GM12864 (cell line): ENCODE measurements at regions not wholly inside any gene's neighbourhood (a gene's known extent, or its start where the extent isn't known, plus 50 kb on each side); places are given as distances from the start of the nearest gene placed in this dataset.
A peak's percentile ranks its signal among the peaks of the same experiment; 100 is the strongest.

Experiments used
- DNase-seq: peaks from one replicate; pipeline ENCODE4 v3.0.0-alpha.2; 2011; ENCODE audit warnings: low read depth
- H3K4me3 ChIP-seq: 2 replicates; pipeline ENCODE4 v1.5.1; 2011; ENCODE audit warnings: mild to moderate bottlenecking, low read depth, low read length, control low read depth
- TF ChIP-seq, protein P1 (sequence below): IDR thresholded peaks from 2 replicates; pipeline ENCODE4 v1.5.1; 2011; ENCODE audit warnings: low read depth, mild to moderate bottlenecking, moderate library complexity, low read length, control low read depth, inconsistent platforms; ENCODE audit errors: missing control alignments

DNA sequence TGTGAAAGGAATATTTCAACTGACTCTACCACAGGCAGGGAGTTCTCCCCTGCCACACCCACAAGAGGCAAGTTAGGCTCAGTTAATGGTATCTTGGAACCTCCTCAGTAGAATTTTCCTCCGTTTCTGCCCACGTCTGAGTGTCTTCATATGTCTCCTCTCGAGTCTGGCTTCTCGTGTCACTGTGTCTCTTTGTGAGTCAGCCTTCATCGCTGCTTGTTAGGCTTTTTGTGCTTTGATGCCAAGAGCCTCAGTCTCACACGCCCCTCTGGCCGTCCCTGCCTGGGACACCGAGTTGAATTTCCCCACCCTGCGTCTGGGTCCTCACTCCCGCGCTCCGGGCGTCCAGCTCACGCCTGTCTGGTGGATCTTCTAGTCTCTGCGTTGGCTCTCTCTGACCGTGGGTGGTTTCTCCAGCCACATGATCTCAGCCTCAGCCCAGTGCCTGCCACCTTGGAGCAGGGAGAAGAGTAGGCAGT, 125.7 kb upstream of the GADD45A start:
- H3K4me3 ChIP-seq, result no peak overlapping the region
- TF ChIP-seq, protein P1, sequence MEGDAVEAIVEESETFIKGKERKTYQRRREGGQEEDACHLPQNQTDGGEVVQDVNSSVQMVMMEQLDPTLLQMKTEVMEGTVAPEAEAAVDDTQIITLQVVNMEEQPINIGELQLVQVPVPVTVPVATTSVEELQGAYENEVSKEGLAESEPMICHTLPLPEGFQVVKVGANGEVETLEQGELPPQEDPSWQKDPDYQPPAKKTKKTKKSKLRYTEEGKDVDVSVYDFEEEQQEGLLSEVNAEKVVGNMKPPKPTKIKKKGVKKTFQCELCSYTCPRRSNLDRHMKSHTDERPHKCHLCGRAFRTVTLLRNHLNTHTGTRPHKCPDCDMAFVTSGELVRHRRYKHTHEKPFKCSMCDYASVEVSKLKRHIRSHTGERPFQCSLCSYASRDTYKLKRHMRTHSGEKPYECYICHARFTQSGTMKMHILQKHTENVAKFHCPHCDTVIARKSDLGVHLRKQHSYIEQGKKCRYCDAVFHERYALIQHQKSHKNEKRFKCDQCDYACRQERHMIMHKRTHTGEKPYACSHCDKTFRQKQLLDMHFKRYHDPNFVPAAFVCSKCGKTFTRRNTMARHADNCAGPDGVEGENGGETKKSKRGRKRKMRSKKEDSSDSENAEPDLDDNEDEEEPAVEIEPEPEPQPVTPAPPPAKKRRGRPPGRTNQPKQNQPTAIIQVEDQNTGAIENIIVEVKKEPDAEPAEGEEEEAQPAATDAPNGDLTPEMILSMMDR, result no peak
- no peak for DNase-seq

DNA sequence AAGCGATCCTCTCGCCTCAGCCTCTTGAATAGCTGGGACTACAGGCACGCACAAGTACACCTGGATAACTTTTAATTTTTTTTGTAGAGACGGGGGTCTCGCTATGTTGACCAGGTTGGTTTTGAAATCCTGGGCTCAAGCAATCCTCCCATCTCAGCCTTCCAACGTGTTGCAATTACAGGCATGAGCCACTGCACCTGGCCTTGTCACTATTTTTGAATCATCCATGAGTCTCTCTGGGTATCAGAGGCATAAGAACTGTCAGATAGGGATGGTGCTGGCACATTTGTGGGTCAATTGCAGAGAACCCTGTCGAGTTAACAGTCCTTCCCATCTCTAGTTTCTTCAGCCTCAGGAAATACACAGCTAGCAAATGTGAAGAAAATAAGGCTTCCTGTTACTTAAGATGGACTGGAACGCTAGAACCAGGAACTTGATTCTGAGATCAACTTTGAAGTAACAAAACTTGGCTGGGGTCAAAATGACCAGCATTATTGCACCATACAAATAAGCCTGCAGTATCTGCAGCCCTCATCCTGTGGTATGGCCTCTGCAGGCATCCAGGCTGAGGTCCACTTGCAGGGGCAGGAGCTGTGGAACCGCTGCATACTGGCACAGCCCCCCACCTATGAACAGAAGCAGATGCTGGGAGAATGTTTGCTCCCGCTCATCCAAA, 124.3 kb upstream of the GADD45A start:
- DNase-seq, result no peak
- TF ChIP-seq, protein P1, result no peak
- H3K4me3 ChIP-seq, result no peak overlapping the region

DNA sequence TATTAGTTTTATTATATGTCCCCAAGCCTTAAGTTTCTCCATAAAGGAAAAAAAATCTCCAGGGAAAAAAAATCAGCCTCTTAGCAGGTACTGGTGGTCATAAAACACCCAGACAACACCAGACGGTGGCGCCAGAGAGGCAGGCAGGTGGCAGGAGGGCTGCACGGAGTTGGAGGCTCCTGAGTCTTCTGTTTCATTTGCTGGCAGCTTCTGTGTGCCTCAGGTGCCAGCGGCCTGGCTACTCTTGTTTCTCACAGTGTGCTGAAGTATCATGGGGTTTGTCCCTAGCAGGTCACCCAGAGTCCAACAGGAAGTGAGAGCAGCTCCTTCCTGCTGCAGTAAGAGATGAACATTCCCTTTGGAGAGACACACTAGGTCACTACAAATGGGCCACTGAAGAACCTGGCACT, 123.3 kb upstream of the GADD45A start:
- TF ChIP-seq, protein P1, result peak; percentile 88
- peak; percentile 54 for DNase-seq
- no peak overlapping the region for H3K4me3 ChIP-seq

DNA sequence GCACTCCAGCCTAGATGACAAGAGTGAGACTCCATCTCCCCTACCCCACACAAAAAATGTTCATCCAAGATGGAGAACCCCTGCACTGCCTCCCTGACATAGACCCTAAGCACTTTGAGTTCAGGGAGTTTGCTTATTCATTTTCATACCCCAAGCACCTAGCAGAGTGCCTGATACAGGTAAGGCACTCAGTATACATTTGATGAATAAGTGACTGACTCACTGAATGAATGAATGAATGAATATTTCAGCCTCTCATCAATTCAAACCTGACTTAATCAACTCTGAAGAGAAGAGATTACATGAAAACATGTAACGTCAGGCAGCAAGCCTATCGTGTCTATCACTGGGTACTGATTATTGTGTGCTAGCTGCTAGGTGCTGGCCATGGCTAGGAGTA, 121.3 kb upstream of the GADD45A start:
- TF ChIP-seq, protein P1, result no peak
- no peak overlapping the region for H3K4me3 ChIP-seq
- no peak for DNase-seq

DNA sequence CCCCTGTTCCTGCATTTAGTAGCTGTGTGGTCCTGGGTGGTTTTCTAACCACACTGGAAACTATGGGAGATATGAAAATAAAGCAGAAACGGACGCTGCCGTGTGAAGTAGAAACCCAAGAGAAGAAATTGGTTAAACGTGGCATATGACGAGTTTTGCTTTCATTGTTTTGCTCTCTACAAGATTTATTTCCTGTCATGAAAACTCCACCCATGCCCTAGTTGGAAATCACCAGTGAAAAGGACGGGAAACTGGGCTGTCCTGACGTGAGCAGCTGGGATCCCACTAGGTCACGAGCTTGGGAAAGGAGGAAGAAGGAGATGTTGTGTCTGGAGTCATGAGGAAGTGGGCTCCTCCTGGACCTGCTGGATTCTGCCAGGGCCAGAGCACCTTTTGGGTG, 120.8 kb upstream of the GADD45A start:
- no peak overlapping the region for H3K4me3 ChIP-seq
- DNase-seq, result no peak
- TF ChIP-seq, protein P1, result no peak

DNA sequence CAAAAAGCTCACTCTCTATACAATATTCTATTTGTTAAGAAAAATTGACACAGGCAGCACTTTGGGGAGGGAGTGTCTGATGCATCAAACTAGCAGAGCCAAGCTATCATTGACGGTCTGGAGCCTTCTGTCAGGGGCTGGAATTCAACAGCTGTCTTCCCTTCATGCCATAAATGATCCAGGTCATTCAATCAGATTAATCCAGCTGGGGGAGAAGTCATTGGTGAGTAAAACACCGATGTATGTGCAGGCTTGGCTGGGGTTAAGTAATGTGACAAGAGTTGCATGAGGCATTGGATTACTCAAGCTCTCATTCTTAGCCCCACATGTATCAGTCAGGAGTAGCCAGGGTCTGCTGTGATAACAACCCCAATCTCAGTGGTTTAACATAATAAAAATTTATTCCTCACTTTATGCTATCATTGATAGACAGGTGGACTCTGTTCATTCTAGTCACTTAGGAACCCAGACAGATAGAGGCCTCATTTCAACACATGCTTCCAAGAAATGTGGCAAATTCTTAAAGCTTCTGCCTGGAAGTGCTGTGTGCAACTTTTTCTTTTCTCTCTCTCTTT, 118.1 kb upstream of the GADD45A start:
- TF ChIP-seq, protein P1, result no peak
- H3K4me3 ChIP-seq, result no peak overlapping the region
- DNase-seq, result no peak
